GM19023 (cell line): ENCODE measurements at regions not wholly inside any gene's neighbourhood (a gene's known extent, or its start where the extent isn't known, plus 50 kb on each side); places are given as distances from the start of the nearest gene placed in this dataset.
A peak's percentile ranks its signal among the peaks of the same experiment; 100 is the strongest.
"Not testable (repeated sequence)": the region's sequence is repeated elsewhere in the genome, so short reads cannot be mapped to it uniquely, and the experiment has no call there.

ENCODE experiments used
- ATAC-seq: cut with Tn5 transposase; IDR thresholded peaks from one replicate; pipeline ENCODE4 v1.9.1; 2021; ENCODE audit warnings: mild to moderate bottlenecking, moderate library complexity; ENCODE audit not compliant: unreplicated experiment

- not testable (repeated sequence) for ATAC-seq
These were observed 133.6 kb upstream of the ZNF217 start for GRCh38 chr20:53727239-53727638.

GRCh38 chr20:53725575-53725970 lies 131.9 kb upstream of the ZNF217 start:
- ATAC-seq, result no peak

GRCh38 chr20:53723621-53724020 lies 130.0 kb upstream of the ZNF217 start:
- no peak for ATAC-seq

- ATAC-seq, result no peak
These were observed 129.4 kb upstream of the ZNF217 start for GRCh38 chr20:53723045-53723444.

- ATAC-seq, result no peak
These were observed 128.9 kb upstream of the ZNF217 start for GRCh38 chr20:53722515-53723036.

GRCh38 chr20:53721445-53721963 lies 127.9 kb upstream of the ZNF217 start:
- ATAC-seq, result not testable (repeated sequence)

- not testable (repeated sequence) for ATAC-seq
These were observed 125.6 kb upstream of the ZNF217 start for GRCh38 chr20:53719171-53719803.

- ATAC-seq, result no peak
These were observed 124.7 kb upstream of the ZNF217 start for GRCh38 chr20:53718142-53719021.

- no peak for ATAC-seq
These were observed 122.8 kb upstream of the ZNF217 start for GRCh38 chr20:53716395-53716794.

- no peak for ATAC-seq
These were observed 120.9 kb upstream of the ZNF217 start for GRCh38 chr20:53714524-53714923.

GRCh38 chr20:53713328-53714056 lies 119.9 kb upstream of the ZNF217 start:
- ATAC-seq, result no peak

GRCh38 chr20:53712212-53712977 lies 118.8 kb upstream of the ZNF217 start:
- ATAC-seq, result no peak

GRCh38 chr20:53711333-53712211 lies 117.9 kb upstream of the ZNF217 start:
- no peak for ATAC-seq

- ATAC-seq, result peak; percentile 46
These were observed 114.7 kb upstream of the ZNF217 start for GRCh38 chr20:53708129-53708968.

- ATAC-seq, result peak; percentile 33
These were observed 113.9 kb upstream of the ZNF217 start for GRCh38 chr20:53707371-53708055.

GRCh38 chr20:53706466-53707370 lies 113.1 kb upstream of the ZNF217 start:
- ATAC-seq, result no peak

- no peak for ATAC-seq
These were observed 112.4 kb upstream of the ZNF217 start for GRCh38 chr20:53706008-53706465.
